ENCODE measurements at regions not wholly inside any gene's neighbourhood (a gene's known extent, or its start where the extent isn't known, plus 50 kb on each side); places are given as distances from the start of the nearest gene placed in this dataset.
"Not testable (repeated sequence)": the region's sequence is repeated elsewhere in the genome, so short reads cannot be mapped to it uniquely, and the experiment has no call there.

- DNase-seq: no peak
These were observed 130.7 kb upstream of the HS3ST2 start for GRCh38 chr16:22683258-22683657.

GRCh38 chr16:22683730-22684573 is 130.0 kb upstream of the HS3ST2 start:
- no peak for DNase-seq

- DNase-seq: no peak
These were observed 129.1 kb upstream of the HS3ST2 start for GRCh38 chr16:22684574-22685458.

GRCh38 chr16:22685459-22685830 is 128.5 kb upstream of the HS3ST2 start:
- DNase-seq: no peak

- DNase-seq: no peak
These were observed 126.9 kb upstream of the HS3ST2 start for GRCh38 chr16:22687031-22687530.

- DNase-seq: no peak
These were observed 125.5 kb upstream of the HS3ST2 start for GRCh38 chr16:22688463-22688862.

- no peak for DNase-seq
These were observed 125.0 kb upstream of the HS3ST2 start for GRCh38 chr16:22688930-22689329.

GRCh38 chr16:22691335-22691734 is 122.6 kb upstream of the HS3ST2 start:
- no peak for DNase-seq

GRCh38 chr16:22692034-22692433 is 121.9 kb upstream of the HS3ST2 start:
- no peak for DNase-seq

- DNase-seq: no peak
These were observed 120.9 kb upstream of the HS3ST2 start for GRCh38 chr16:22692916-22693637.

GRCh38 chr16:22693638-22694340 is 120.2 kb upstream of the HS3ST2 start:
- DNase-seq: no peak

GRCh38 chr16:22694887-22695382 is 119.0 kb upstream of the HS3ST2 start:
- no peak for DNase-seq

- not testable (repeated sequence) for DNase-seq
These were observed 118.2 kb upstream of the HS3ST2 start for GRCh38 chr16:22695773-22696172.

GRCh38 chr16:22699356-22699755 is 114.6 kb upstream of the HS3ST2 start:
- DNase-seq: no peak

GRCh38 chr16:22705799-22706198 is 108.2 kb upstream of the HS3ST2 start:
- DNase-seq: no peak

- DNase-seq: no peak
These were observed 103.6 kb upstream of the HS3ST2 start for GRCh38 chr16:22710326-22710725.

- DNase-seq: no peak
These were observed 102.1 kb upstream of the HS3ST2 start for GRCh38 chr16:22711847-22712246.

GRCh38 chr16:22712471-22712870 is 101.5 kb upstream of the HS3ST2 start:
- no peak for DNase-seq

- not testable (repeated sequence) for DNase-seq
These were observed 95.4 kb upstream of the HS3ST2 start for GRCh38 chr16:22718598-22718997.

GRCh38 chr16:22719945-22720344 is 94.0 kb upstream of the HS3ST2 start:
- no peak for DNase-seq

- DNase-seq: no peak
These were observed 92.4 kb upstream of the HS3ST2 start for GRCh38 chr16:22721511-22722100.
